GM12801 (cell line): ENCODE measurements at regions not wholly inside any gene's neighbourhood (a gene's known extent, or its start where the extent isn't known, plus 50 kb on each side); places are given as distances from the start of the nearest gene placed in this dataset.

Experiments
- CTCF ChIP-seq: IDR thresholded peaks from one replicate; pipeline ENCODE4 v1.5.1; 2011; ENCODE audit warnings: control low read depth; ENCODE audit not compliant: insufficient read length; ENCODE audit errors: extremely low read depth

GRCh38 chr6:6915813-6916547, 191.8 kb upstream of the RREB1 start:
- TF ChIP-seq CTCF, result no peak

GRCh38 chr6:6916598-6916997, 191.2 kb upstream of the RREB1 start:
- no peak for TF ChIP-seq CTCF

GRCh38 chr6:6918216-6918983, 189.4 kb upstream of the RREB1 start:
- TF ChIP-seq CTCF, result no peak

- TF ChIP-seq CTCF, result no peak
Measured at GRCh38 chr6:6919173-6919572, 188.6 kb upstream of the RREB1 start.

GRCh38 chr6:6920114-6920986, 187.4 kb upstream of the RREB1 start:
- TF ChIP-seq CTCF, result no peak

- no peak for TF ChIP-seq CTCF
Measured at GRCh38 chr6:6920987-6921313, 186.8 kb upstream of the RREB1 start.

- TF ChIP-seq CTCF, result no peak
Measured at GRCh38 chr6:6922166-6922565, 185.6 kb upstream of the RREB1 start.
